ENCODE measurements at regions not wholly inside any gene's neighbourhood (a gene's known extent, or its start where the extent isn't known, plus 50 kb on each side); places are given as distances from the start of the nearest gene placed in this dataset.

DNA sequence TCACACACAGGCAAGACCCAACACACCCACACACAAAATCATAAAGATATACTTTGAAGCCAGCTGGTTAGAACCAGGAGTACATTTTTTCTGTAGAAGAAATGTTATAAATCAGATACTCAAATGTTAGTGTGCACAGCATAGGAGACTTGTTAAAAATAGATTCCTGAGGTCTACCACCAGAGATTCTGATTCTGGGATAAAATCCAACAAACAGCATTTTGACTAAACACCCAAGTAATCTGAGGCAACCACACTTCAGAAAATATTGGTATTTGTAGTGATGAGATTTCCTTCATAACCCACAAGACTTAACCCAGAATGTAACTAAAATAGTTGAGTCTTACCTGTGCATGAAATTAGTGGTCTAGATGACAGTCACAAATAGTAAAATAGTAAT lies 301.8 kb downstream of the HNRNPD start:
- no peak for DNase-seq

DNA sequence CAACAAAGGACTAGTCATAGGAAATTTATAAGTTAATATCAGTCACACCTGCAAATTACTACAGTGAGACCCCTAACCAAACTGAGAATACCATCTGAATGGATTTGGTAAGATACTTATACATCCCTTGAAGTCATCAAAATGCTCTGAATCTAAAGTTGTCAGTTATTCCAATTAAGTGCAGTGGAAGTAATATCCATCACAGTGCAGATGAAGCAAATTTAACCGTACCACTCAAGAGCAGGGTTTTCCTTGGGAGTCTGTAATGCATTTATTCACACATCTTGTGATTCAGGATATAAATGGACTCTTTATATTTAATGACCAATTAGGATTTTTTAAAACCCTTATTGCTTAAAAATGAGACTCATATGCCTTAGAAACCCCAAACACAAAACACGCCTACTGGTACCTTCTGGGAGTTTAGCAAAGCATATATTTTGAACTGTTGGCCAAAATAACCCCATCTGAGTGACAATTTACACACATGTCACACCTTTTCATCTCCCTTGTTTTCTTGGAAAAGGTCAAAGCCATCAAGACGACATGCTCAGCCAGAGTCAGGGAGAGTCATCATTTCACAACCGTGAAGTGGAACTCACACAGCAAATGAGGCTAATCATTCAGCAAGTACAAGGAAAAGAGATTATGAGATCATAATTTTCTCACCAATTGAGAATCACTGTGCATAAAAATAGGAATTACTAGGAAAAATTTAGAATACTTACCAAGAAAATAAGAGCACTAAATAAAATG lies 303.7 kb downstream of the HNRNPD start:
- DNase-seq = no peak

GRCh38 chr4:82063017-82063416 lies 310.8 kb downstream of the HNRNPD start:
- DNase-seq = no peak

DNA sequence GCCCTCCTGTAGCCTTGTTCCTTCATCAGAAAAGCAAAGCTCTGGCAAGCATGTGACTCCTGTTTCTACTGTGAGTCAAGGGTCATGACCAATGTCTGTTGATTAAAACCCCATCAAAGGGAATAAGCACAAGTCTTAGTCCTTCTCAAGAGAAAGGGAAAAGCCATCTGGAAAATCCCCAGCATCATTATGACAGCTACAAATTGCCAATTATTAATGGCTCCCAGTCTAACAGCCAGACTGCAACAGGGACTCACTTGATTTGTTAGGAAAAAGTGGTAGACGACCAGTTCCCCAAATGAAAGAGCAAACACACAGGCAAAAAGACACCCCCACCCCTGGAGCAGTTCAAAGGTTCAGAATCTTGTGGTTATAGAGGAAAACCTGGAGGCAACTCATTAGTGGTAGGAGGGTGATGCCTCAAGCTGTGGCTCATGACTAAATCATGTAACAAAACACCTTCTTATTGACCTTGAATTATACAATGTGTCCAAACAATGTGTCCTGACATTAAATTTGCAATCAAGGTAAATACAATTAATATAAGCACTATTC lies 315.7 kb downstream of the HNRNPD start:
- DNase-seq = no peak

- no peak for DNase-seq
Measured at GRCh38 chr4:82055156-82055555, 318.6 kb downstream of the HNRNPD start.

DNA sequence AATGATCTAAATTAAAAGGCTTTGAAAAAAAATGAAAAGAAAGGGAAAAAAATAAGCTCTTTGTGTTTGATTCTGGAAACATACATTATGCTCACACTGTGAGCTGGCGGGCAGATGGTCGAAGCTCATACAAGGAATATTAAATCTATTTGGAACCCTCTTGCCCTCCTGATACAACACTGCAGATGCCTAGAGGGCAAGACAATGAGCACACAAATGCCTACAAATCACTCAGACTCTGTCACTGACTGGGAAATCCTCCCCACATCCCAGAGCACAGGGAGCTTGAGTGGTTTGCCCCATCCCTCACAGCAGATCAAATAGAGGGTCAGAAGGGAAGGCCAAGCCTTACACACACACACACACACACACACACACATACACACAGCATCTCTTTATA lies 320.4 kb downstream of the HNRNPD start:
- no peak for DNase-seq

- no peak for DNase-seq
Measured at GRCh38 chr4:82050796-82051195, 323.0 kb downstream of the HNRNPD start.

DNA sequence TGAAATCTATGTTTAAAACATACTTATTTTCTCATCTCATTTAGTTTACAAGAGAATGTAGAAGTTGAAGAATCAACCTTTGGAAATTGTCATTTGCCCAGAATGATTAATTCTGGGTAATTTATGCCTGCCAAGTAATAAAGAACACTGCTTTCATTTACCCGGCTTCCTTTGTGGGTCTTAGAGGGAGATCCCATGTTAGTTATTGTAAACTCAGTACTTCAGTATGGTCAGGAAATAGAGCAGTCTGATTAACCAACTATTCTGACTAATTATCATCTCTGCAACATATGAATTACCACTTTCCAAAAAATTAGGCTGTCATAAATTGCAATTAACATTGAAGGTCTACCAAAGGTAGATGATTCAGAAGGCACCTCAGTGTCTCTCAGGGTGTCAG lies 324.5 kb downstream of the HNRNPD start:
- no peak for DNase-seq

DNA sequence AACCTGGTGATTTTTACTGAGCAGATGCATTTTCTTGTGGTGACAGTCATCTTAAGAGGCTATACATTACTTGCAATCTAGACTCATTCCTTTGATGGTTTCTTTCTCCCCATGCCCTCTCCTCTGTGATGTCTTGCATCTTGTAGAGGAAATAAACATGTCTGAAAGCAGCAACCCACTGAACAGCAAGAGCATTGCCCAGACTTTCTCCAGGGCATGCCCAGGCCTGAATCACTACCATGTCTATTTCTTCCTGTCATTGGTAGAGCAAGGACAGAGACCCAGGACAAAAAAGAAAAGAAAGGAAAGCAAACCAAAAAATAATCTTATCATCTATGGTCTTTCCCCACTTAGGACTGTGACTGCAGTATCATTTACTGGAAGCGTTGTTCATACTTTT lies 326.1 kb downstream of the HNRNPD start:
- DNase-seq = no peak

DNA sequence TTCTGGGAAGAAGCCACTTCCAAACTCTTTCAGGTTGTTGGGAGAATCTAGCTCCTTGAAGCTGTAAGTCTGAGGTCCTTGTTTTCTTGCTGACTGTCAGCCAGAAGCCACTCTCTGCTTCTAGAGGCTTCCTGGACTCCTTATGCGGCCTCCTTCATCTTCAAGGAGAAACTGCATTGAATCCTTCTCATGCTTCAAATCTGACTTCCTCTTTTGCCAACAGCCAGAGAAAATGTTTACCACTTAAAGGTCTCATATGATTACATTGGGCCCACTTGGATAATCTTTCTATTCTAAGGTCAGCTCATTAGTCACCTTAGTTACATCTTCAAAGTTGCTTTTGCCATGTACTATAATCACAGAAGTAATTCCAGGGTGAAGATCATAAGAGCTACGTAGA lies 327.0 kb downstream of the HNRNPD start:
- no peak for DNase-seq

DNA sequence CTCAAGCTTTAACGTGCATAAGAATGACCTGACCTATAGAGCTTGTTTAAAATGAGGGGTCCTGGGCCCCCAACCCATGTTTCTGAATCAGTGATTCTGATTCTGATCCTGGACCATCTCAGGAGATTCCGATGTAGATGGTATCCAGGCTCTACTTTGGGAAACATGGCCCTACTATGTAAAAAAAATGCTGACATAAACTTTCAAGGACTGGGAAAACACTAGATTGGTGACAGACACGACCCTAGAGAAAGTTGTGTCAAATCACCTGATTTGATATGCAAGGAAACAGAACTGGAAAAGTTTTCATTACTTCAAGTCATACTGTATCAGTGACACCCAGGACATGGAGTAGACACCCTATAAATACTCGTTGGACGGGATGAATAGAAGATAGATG lies 328.5 kb downstream of the HNRNPD start:
- no peak for DNase-seq

GRCh38 chr4:82044141-82044993 lies 329.4 kb downstream of the HNRNPD start:
- DNase-seq = no peak

- no peak for DNase-seq
Measured at GRCh38 chr4:82043809-82044137, 330.0 kb downstream of the HNRNPD start.

DNA sequence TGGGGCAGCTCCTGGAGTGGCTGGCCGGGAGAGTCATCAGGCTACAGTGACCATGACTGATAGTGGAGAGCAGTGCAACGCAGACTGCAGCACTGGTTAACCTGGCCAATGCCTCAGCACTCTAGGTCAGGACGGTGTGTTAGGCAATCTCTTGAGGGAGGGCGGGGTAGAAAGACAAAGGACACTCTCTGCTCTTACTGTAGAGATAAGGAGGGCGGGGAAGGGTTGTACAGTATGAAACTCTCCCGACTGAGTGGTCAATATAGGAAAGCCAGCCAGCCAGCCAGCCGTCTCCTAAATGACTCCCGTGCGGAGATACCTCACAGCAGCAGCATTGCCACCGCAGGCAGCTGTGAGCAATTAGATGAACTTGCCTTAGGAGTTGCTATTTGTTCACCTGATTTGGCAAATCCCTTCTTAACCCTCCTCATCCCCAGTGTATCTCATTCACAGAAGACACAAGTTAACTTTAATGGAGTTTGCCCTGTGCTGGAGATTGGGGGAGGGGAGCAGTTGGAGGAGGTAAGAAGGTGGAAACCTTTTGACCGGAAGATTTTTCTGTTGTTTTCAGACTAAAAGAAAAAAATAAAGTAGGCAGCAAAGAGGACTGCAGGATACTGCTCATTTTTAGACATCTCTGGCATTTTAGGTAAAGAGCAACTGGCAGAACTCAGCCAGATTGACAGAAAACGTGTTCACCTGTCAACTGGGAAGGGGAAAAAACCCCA lies 330.5 kb downstream of the HNRNPD start:
- no peak for DNase-seq

GRCh38 chr4:82042042-82042441 lies 331.7 kb downstream of the HNRNPD start:
- DNase-seq = no peak

DNA sequence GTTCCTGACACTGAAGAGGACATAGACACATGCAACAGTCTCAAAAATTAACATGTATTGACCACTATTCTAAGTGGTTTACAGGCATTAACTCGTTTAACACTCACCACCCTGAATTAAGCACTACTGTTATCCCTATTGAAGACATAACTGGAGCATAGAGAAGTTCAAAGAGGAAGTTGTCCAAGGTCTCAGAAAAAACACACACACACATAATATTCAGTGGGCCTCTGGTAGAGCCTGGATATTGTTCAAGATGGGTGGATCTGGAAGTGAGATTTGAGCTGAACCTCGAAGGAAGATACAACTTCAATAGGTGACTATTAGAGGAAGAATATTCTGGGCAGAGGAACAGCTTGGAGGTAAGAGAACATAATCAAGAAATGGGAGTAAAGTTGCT lies 334.9 kb downstream of the HNRNPD start:
- DNase-seq = no peak

- DNase-seq = no peak
Measured at GRCh38 chr4:82036181-82036580, 337.6 kb downstream of the HNRNPD start.

DNA sequence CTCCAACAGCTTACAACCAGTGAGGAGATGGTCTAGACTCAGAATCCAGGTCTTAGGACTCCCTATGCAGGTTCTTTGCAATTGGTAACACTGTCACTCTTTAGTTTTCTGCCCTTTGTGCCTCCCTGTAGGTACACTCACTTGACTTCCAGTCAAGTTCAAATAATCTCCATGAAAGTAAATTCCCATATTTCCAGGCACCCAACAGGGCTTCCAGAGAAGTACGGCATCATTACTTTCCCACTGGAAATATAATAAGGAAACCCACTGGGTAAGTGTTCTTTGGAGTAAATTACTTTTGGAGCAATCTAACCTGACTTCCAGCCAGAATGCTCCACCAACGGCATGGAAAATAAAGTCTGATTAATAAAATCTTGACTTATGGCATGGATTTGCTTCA lies 338.9 kb downstream of the HNRNPD start:
- no peak for DNase-seq

GRCh38 chr4:82033862-82034261 lies 339.9 kb downstream of the HNRNPD start:
- no peak for DNase-seq

DNA sequence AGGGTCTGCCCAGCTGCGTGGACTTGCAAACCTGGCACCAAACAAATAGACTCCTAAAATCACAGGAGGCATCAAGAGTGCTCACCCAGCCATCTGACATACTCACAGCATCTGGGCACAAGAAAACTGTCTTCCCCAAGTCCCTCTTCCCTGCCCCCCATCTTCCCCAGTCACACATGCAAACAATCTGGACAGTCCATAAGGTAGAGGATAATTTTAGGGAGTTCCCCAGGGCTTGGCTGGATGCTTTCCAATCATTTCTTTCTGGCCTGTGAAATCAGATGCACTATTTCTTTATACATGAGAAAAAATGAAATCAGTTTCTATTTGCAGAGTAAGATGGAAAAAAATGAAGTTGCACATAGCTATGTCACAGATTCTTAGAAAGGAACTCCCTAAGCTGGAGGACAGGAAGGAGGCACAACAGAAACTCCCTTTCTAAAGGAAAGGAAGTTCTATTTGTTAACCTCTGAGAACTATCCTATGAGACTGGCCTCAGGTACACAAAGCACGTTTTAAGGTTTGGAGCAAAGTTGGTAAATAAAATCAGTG lies 342.3 kb downstream of the HNRNPD start:
- DNase-seq = no peak

DNA sequence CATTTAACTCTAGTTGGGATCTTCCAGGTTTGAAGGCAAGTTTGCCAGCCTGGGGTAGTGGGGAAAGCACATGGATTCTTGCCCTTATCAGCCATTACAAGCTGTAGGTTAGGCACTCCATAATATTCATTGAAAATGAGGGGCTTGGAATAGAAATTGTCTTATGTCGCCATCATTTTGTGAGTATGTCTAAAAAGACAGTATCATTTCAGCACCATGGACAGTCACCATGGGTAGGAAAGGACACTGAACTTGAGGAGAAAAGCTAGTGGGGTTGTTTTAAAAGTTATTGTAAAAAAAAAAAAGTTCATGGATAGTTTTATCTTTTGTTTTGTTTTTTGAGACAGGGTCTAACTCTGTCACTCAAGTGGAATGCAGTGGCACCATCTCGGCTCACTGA lies 356.1 kb downstream of the HNRNPD start:
- DNase-seq = no peak

- DNase-seq = no peak
Measured at GRCh38 chr4:82005158-82005557, 368.6 kb downstream of the HNRNPD start.

GRCh38 chr4:81997313-81997712 lies 376.5 kb downstream of the HNRNPD start:
- no peak for DNase-seq
